Loucy (cell line): ENCODE measurements at regions not wholly inside any gene's neighbourhood (a gene's known extent, or its start where the extent isn't known, plus 50 kb on each side); places are given as distances from the start of the nearest gene placed in this dataset.

ENCODE experiments used
- CTCF ChIP-seq: fragments of 200-600 bp; sonication (generic); conservative IDR thresholded peaks from 2 replicates; pipeline ENCODE4 v1.5.1; 2014; ENCODE audit warnings: mild to moderate bottlenecking, antibody characterized with exemption, low read length
- EZH2phosphoT487 ChIP-seq: fragments of 200-600 bp; IDR thresholded peaks from 2 replicates; pipeline ENCODE4 v1.6.1; 2018; ENCODE audit warnings: antibody characterized with exemption, mild to moderate bottlenecking, moderate library complexity, borderline replicate concordance

DNA sequence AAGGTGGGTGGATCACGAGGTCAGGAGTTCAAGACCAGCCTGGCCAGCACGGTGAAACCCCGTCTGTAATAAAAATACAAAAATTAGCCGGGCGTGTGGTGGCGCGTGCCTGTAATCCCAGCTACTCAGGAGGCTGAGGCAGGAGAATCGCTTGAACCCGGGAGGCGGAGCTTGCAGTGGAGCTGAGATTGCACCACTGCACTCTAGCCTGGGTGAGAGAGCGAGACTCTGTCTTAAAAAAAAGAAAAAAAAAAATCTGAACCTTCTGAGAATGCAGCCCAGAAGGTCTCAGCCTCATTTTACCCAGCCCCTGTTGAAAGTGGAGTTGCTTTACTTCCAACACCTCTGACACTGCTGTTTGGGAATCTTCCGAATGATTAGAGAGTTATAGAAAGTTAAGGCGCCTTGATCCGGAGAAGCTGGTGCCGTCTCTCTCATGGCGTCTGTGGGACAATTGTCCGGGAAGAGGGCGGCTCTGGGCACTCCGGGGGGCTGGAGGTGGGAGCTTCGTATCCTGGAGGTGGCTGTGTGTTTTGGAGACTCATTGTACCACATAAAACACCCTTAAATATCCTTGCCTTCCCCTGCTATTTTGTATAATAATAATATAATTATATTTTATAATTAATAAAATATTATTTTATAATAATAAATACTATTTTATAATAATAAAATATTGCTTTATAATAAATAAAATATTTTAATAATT, 92.7 kb upstream of the PPP2R3B start:
- TF ChIP-seq CTCF (no peak), EZH2phosphoT487 (no peak)
